Right lobe of liver (tissue), 6 donors: ENCODE measurements at regions not wholly inside any gene's neighbourhood (a gene's known extent, or its start where the extent isn't known, plus 50 kb on each side); places are given as distances from the start of the nearest gene placed in this dataset.
A peak's percentile ranks its signal among the peaks of the same experiment; 100 is the strongest.

ENCODE experiments used
- ATAC-seq, 4 donors: fragments of 200-7000 bp; cut with Tn5 transposase; one replicate each; pipeline ENCODE4 v1.9.1; 2020; ENCODE audit warnings: mild to moderate bottlenecking in 4 of 4, moderate library complexity in 4 of 4
- DNase-seq, 3 donors: peaks; one replicate each; pipeline ENCODE4 v3.0.0-alpha.2; 2020
- H3K27ac ChIP-seq, 3 donors: fragments of 200-600 bp; one replicate each; pipeline ENCODE4 v1.8.0; 2022
- H3K27me3 ChIP-seq, 2 donors: fragments of 200-600 bp; one replicate each; pipeline ENCODE4 v1.8.0; 2022
- H3K36me3 ChIP-seq, 4 donors: fragments of 200-600 bp; sonication (generic) in 1 of 4; one replicate each; pipeline versions ENCODE4 v1.5.1 to v1.8.0; 2017 to 2022; ENCODE audit warnings: control low read depth in 1 of 4
- H3K4me1 ChIP-seq, 4 donors: fragments of 200-600 bp; sonication (generic) in 1 of 4; one replicate each; pipeline versions ENCODE4 v1.5.1 to v1.8.0; 2017 to 2022; ENCODE audit warnings: control low read depth in 1 of 4
- H3K4me3 ChIP-seq, 3 donors: fragments of 200-600 bp; one replicate each; pipeline ENCODE4 v1.8.0; 2022
- H3K9me3 ChIP-seq, 4 donors: fragments of 200-600 bp; sonication (generic) in 1 of 4; one replicate each; pipeline versions ENCODE4 v1.5.1 to v1.8.0; 2017 to 2022; ENCODE audit warnings: control low read depth in 1 of 4
- CTCF ChIP-seq, 4 donors: fragments of 200-600 bp in 3 of 4; fragments of 450-650 bp in 1 of 4; IDR thresholded peaks; one replicate each; pipeline versions ENCODE4 v1.5.1 to v1.8.0; 2016 to 2022; ENCODE audit warnings: antibody characterized with exemption in 4 of 4, mild to moderate bottlenecking in 2 of 4
- POLR2A ChIP-seq: fragments of 450-650 bp; IDR thresholded peaks from one replicate; pipeline ENCODE4 v1.6.1; 2017; ENCODE audit warnings: antibody characterized with exemption, mild to moderate bottlenecking
- WGBS: methylation state at CpG from one replicate; pipeline ENCODE4 v1.1.6; 2018; ENCODE audit warnings: low coverage, low lambda C conversion rate; ENCODE audit not compliant: insufficient coverage; ENCODE audit errors: missing lambda C conversion rate; 5-methylcytosine and 5-hydroxymethylcytosine counted together
- intact Hi-C, 2 donors: fragments of 100-400 bp; cut with DNase I; formaldehyde crosslinking; loops; one replicate each; pipeline versions ENCODE4 v1.11.2 to v1.14.1; 2022
- donor health status: DM: no; HTN: yes; CAD: no.
- donor health status: DM: no; HTN: no; CAD: no.
- donor health status: DM: no; HTN: no; CAD: no.
- donor health status: DM: no; HTN: yes; CAD: no.
- donor health status: DM: no; HTN: yes; CAD: no.

- intact Hi-C loops: no loop called here
- ATAC-seq: no peak
- H3K36me3 ChIP-seq: no peaks in the 10 kb centered on the region
- DNase-seq: no peak
- peak overlapping the region; percentile 43 to 78 (median 75) for H3K27ac ChIP-seq
- peaks cover 0 to 24% (median 5%) of the 10 kb centered on the region in 4 donors for H3K4me1 ChIP-seq
- 75% methylated on average over 1 of the region's 1 CpG for WGBS
- TF ChIP-seq POLR2A: no peak
- no peaks in the 10 kb centered on the region for H3K27me3 ChIP-seq
- H3K9me3 ChIP-seq: no peaks in the 10 kb centered on the region
- no peak overlapping the region for H3K4me3 ChIP-seq
Observed at GRCh38 chr10:88094795-88095194, 231.4 kb downstream of the PTEN start.

GRCh38 chr10:88095223-88095721 lies 231.8 kb downstream of the PTEN start:
- Histone ChIP-seq H3K4me1 (peaks cover 0 to 22% (median 5%) of the 10 kb centered on the region in 4 donors), H3K4me3 (no peak overlapping the region), H3K36me3 (no peaks in the 10 kb centered on the region), H3K27ac (peak overlapping the region; percentile 43 to 78 (median 75)), H3K9me3 (no peaks in the 10 kb centered on the region), H3K27me3 (no peaks in the 10 kb centered on the region)
- TF ChIP-seq CTCF (IDR thresholded peaks at IDR 0.05) (no peak), POLR2A (no peak)
- ATAC-seq (peak in 3 of 4 donors; percentile 25 to 36 (median 34)), DNase-seq (no peak)
- WGBS: 44% methylated on average over 5 of the region's 5 CpGs
- intact Hi-C loops: no loop called here

- no peak for TF ChIP-seq POLR2A
- TF ChIP-seq CTCF (IDR thresholded peaks at IDR 0.05): no peak
- H3K4me1 ChIP-seq: peaks cover 0 to 22% (median 5%) of the 10 kb centered on the region in 4 donors
- H3K36me3 ChIP-seq: no peaks in the 10 kb centered on the region
- H3K4me3 ChIP-seq: no peak overlapping the region
- no peaks in the 10 kb centered on the region for H3K9me3 ChIP-seq
- DNase-seq: no peak
- H3K27me3 ChIP-seq: no peaks in the 10 kb centered on the region
- intact Hi-C loops: no loop called here
- H3K27ac ChIP-seq: peak overlapping the region; percentile 43 to 78 (median 75)
- WGBS: 19% methylated on average over 9 of the region's 9 CpGs
- peak; percentile 85 to 95 (median 87) for ATAC-seq
Observed at GRCh38 chr10:88095778-88096431, 232.5 kb downstream of the PTEN start.

GRCh38 chr10:88097092-88097516 lies 233.7 kb downstream of the PTEN start:
- peak overlapping the region in 1 of 3 donors; percentile 3 for H3K27ac ChIP-seq
- intact Hi-C loops: no loop called here
- no peaks in the 10 kb centered on the region for H3K9me3 ChIP-seq
- no peak for DNase-seq
- WGBS: 55% methylated on average over 2 of the region's 2 CpGs
- no peak overlapping the region for H3K4me3 ChIP-seq
- no peaks in the 10 kb centered on the region for H3K36me3 ChIP-seq
- no peaks in the 10 kb centered on the region for H3K27me3 ChIP-seq
- H3K4me1 ChIP-seq: peaks cover 0 to 22% (median 5%) of the 10 kb centered on the region in 4 donors
- no peak for ATAC-seq
- no peak for TF ChIP-seq POLR2A
- TF ChIP-seq CTCF (IDR thresholded peaks at IDR 0.05): no peak

GRCh38 chr10:88097536-88097935 lies 234.1 kb downstream of the PTEN start:
- DNase-seq: no peak
- intact Hi-C loops: no loop called here
- no peak overlapping the region for H3K4me3 ChIP-seq
- TF ChIP-seq POLR2A: no peak
- H3K9me3 ChIP-seq: no peaks in the 10 kb centered on the region
- peak overlapping the region in 1 of 3 donors; percentile 3 for H3K27ac ChIP-seq
- H3K27me3 ChIP-seq: no peaks in the 10 kb centered on the region
- no peak for ATAC-seq
- H3K4me1 ChIP-seq: peaks cover 0 to 22% (median 5%) of the 10 kb centered on the region in 4 donors
- H3K36me3 ChIP-seq: no peaks in the 10 kb centered on the region
